ENCODE measurements at regions not wholly inside any gene's neighbourhood (a gene's known extent, or its start where the extent isn't known, plus 50 kb on each side); places are given as distances from the start of the nearest gene placed in this dataset.
"Not testable (repeated sequence)": the region's sequence is repeated elsewhere in the genome, so short reads cannot be mapped to it uniquely, and the experiment has no call there.

DNA sequence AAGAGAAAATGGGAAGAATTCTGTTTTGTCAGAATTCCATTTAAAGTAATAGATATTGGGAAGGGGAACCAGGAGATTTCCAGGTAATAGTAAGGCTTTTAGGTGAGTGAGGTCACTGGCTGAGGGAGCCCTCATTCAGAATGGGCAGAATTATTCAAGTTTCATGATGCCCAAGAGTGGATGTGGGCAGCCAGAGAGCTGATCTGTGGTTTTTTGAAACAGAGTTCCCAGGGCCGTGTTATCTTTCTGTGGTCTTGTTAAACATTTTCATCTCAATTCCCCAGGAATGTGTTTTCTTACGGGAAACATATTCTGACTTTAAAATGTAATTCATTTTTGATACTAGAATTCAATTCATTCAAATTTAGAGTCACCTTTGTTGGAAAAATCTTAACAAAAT lies 182.0 kb upstream of the AADAT start:
- no peak for DNase-seq (ENCODE audit: low spot score)

GRCh38 chr4:170270628-170271027 lies 180.9 kb upstream of the AADAT start:
- no peak for DNase-seq (ENCODE audit: low spot score)

- no peak for DNase-seq (ENCODE audit: low spot score)
Measured at GRCh38 chr4:170269950-170270349, 180.2 kb upstream of the AADAT start.

- peak; percentile 79 for DNase-seq (ENCODE audit: low spot score)
Measured at GRCh38 chr4:170259631-170260153, 169.9 kb upstream of the AADAT start.

GRCh38 chr4:170256807-170257206 lies 167.1 kb upstream of the AADAT start:
- DNase-seq (ENCODE audit: low spot score): no peak

DNA sequence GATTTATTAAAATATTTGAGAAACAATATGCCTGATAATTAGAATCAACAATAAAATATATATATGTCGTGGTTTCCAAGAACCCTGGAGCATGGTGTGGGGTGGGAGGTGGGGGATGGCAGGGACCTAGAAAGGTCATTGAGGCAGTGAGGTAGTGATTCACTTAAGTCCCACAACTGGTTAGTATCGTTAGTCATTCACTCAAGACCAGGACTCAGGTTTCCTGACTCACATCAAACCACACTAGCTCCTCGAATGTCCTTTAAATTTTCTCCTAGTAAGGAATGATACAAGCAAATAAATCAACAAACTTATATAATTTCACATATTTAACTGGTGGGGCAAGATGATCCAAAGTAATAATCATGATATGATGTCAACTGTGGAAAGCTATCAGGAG lies 158.8 kb upstream of the AADAT start:
- DNase-seq (ENCODE audit: low spot score): no peak

DNA sequence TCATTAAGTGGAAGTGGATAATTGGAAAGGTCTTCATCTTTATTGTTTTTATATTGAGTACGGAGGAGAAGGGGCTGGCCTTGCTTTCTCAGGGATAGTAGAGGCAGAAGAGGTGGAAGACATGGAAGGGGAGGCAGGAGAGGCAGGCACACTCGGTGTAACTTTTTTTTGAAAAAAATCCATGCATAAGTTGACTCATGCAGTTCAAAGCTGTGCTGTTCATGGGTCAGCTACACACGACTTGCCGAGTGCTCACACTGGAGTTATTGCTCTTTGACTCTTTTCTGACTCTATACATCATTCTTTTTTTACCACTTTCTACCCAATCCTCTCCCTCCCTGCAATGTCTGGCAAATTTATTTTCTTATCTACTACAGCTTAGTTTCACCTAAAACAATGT lies 158.3 kb upstream of the AADAT start:
- DNase-seq (ENCODE audit: low spot score): no peak

- no peak for DNase-seq (ENCODE audit: low spot score)
Measured at GRCh38 chr4:170247596-170247995, 157.8 kb upstream of the AADAT start.

DNA sequence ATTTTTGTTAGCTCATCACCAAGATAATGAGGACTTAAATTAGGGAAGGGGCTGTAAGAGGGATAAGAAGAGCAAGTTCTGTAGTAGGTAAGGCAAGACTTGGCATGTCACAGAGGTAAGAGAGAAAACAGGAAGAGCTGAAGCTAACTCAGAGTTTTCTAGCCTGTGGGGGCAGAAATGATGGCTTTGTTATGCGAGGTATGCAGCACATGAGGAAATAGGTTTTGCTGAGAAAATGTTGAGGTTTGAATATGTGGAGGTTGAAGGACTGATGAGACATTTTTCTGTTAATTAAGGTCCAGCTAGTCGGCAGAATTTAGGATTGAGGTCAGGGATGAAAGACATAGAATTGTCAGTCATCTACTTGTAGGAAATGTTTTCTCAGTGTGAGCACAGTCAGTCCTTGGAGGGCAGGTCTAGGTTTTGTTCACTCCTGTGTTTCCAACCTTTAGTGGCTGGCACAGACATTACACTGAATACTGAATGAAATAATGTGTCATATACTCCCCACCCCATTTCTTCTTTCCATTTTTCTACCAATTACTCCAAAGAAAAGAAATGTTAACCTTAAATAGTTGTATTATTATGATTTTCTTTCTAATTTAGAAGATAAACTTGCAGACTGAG lies 154.0 kb upstream of the AADAT start:
- no peak for DNase-seq (ENCODE audit: low spot score)

- no peak for DNase-seq (ENCODE audit: low spot score)
Measured at GRCh38 chr4:170242471-170242870, 152.7 kb upstream of the AADAT start.

GRCh38 chr4:170234800-170235199 lies 145.0 kb upstream of the AADAT start:
- no peak for DNase-seq (ENCODE audit: low spot score)

GRCh38 chr4:170231377-170231776 lies 141.6 kb upstream of the AADAT start:
- no peak for DNase-seq (ENCODE audit: low spot score)

DNA sequence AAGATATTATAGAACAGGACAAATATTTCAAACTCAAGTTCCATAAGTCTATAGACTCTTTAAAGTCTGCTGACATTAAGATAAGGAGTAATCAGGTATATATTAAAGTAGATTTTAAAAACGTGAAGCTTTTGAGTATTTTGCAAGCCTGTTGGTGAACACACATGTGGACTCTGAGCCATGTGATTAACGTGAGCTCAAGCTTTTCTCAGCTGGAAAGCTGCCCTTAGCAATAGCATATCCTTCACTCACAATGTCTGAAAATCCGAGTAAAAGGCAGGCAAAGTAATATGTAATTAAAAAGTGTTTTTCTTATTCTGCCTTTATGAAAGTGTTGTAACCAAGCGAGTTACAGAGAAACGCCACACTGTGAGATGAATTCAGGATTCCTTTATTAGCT lies 140.5 kb upstream of the AADAT start:
- DNase-seq (ENCODE audit: low spot score): no peak

DNA sequence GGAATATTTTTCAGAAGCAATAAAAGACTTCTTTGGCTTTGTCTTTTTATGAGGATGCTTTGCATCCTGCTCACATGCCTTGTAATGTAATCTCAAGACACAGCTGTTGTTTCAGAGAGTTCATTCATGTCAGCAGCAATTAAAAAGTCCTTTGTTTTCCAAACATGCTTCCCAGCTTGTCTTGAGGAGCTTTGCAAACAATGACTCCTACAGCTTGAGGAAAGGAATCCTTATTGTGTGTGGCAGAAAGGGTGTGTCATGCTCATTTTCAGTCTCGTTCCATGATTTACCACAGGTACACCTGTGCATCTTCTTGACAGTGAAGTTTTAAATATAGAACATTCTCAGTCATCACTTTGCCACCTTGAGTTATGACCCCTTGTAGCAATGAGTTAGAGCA lies 139.2 kb upstream of the AADAT start:
- no peak for DNase-seq (ENCODE audit: low spot score)

DNA sequence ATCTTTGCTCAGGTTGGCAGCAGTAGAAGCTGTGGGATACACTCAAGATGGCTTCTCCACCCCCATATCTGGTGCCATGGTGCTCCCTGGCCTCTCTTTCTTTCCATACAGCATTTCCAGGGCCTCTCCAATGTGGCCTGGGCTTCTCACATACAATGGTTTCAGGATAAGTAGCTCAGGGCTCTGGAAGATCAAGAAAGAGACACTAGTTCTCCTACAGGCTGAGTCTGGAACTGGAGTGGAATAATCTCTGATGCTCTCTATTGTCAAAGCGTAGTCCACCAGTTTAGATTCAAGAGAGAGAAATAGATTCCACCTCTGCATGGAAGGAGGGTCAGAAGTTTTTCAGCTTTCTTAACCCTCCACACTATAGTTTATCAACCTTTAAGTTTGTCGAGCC lies 138.2 kb upstream of the AADAT start:
- DNase-seq (ENCODE audit: low spot score): no peak

- no peak for DNase-seq (ENCODE audit: low spot score)
Measured at GRCh38 chr4:170226288-170226687, 136.5 kb upstream of the AADAT start.

GRCh38 chr4:170214731-170215130 lies 125.0 kb upstream of the AADAT start:
- no peak for DNase-seq (ENCODE audit: low spot score)

- DNase-seq (ENCODE audit: low spot score): no peak
Measured at GRCh38 chr4:170214101-170214500, 124.3 kb upstream of the AADAT start.

- no peak for DNase-seq (ENCODE audit: low spot score)
Measured at GRCh38 chr4:170202721-170203120, 113.0 kb upstream of the AADAT start.

- no peak for DNase-seq (ENCODE audit: low spot score)
Measured at GRCh38 chr4:170198747-170199146, 109.0 kb upstream of the AADAT start.

DNA sequence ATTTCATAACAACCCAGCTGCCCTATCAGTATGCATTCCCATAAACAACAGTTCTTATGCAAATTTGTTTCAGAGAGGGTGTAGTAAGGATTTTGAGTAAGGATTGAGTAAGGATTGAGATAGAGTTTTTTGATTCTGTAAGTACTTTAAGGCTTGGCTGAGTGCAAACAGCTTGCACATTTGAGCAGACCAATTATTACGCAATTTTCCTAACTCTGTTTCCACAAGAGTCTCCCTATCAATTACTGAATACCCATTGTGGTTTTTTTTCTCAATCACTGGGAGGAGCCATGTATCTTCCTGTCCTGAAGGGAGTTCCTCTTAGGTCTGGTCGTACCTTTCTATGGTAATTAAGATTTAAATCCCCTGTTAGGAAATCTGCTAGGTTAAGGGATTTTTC lies 105.0 kb upstream of the AADAT start:
- not testable (repeated sequence) for DNase-seq (ENCODE audit: low spot score)

DNA sequence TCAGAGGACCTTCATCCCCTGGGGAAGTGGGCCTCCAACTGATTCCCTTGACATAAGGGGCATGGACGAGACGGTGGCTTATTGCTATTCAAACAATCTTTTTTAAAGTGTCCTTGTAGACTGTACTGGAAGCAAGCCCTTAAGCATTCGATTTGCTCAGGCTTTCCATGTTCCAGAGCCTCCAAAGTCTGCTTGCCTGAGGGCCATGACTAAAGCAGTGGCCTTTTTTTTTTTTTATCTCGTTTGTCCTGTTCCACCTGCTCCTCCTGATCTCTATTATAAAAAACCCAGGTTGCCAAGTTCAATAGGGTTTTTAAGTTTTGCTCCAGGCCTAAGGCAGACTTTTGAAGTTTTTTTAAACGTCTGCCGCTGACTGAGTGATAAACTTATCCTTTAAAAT lies 103.7 kb upstream of the AADAT start:
- no peak for DNase-seq (ENCODE audit: low spot score)

DNA sequence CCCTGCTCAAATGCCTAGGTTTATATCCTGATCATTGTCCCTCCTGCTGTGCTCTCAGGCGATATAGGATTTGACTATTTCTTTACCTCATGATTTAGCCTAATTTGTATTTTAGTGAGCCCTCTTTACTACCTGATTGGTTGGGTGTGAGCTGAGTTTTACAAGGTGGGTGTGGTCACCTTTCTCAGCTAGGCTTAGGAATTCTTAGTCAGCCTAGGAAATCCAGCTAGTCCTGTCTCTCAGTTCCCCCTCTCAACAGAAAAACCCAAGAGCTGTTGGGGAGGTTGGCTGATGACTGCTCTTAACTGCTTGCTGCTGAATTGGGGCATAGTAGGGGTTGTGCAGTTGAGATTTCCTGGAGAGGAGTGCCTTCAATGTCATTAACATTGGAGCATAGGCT lies 100.5 kb upstream of the AADAT start:
- DNase-seq (ENCODE audit: low spot score): no peak

- no peak for DNase-seq (ENCODE audit: low spot score)
Measured at GRCh38 chr4:170170861-170171260, 81.1 kb upstream of the AADAT start.

DNA sequence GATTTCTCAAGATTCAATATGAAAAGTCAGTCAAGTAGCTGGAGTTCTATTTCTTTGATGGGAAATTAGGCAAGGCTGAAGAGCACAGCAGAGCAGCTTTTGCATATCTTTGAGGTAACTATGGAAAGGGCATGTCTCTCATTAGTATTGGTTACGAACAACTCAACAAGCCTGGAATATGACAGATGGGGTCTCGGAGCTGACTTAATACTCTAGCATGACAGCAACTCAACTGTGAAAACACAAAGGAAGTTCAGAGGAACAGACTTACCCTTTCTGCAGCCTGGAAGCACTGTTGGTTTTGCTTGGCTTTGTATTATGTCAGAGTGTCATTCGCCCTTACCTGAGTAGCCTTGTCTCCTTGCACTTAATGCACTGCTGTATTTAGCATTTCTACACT lies 79.9 kb upstream of the AADAT start:
- no peak for DNase-seq (ENCODE audit: low spot score)
